Stomach (tissue), 8 donors: ENCODE measurements at regions not wholly inside any gene's neighbourhood (a gene's known extent, or its start where the extent isn't known, plus 50 kb on each side); places are given as distances from the start of the nearest gene placed in this dataset.

ENCODE experiments used
- DNase-seq, 2 donors: peaks; one replicate each; pipeline versions ENCODE4 v3.0.0 to v3.0.0-alpha.2; 2013 to 2019
- H3K27ac ChIP-seq, 5 donors: fragments of 200-600 bp in 4 of 5; sonication (generic) in 4 of 5; one replicate each; pipeline ENCODE4 v1.5.1; 2013 to 2019; ENCODE audit warnings: mild to moderate bottlenecking in 1 of 5, moderate library complexity in 1 of 5
- H3K27me3 ChIP-seq, 3 donors: fragments of 200-600 bp; sonication (generic); one replicate each; pipeline ENCODE4 v1.5.1; 2017 to 2019; ENCODE audit warnings: mixed run types in 1 of 3
- H3K36me3 ChIP-seq, 4 donors: fragments of 200-600 bp; sonication (generic); 1 replicate in 3 of 4; 2 replicates in 1 of 4; pipeline ENCODE4 v1.5.1; 2016 to 2019
- H3K4me1 ChIP-seq, 4 donors: fragments of 200-600 bp; sonication (generic); one replicate each; pipeline ENCODE4 v1.5.1; 2016 to 2019
- H3K4me3 ChIP-seq, 4 donors: fragments of 200-600 bp; sonication (generic) in 3 of 4; one replicate each; pipeline ENCODE4 v1.5.1; 2016 to 2019; ENCODE audit warnings: mild to moderate bottlenecking in 1 of 4
- H3K9me3 ChIP-seq, 4 donors: fragments of 200-600 bp; sonication (generic); one replicate each; pipeline ENCODE4 v1.5.1; 2016 to 2019
- EP300 ChIP-seq: sonication (generic); formaldehyde crosslinking; IDR thresholded peaks from one replicate; pipeline ENCODE4 v1.6.1; 2017; ENCODE audit warnings: antibody characterized with exemption
- POLR2A ChIP-seq, 4 donors: fragments of 450-650 bp; IDR thresholded peaks; one replicate each; pipeline ENCODE4 v1.6.1; 2016; ENCODE audit warnings: antibody characterized with exemption in 4 of 4, control low read depth in 2 of 4, mild to moderate bottlenecking in 1 of 4, moderate library complexity in 1 of 4
- POLR2AphosphoS5 ChIP-seq, 3 donors: sonication (generic); formaldehyde crosslinking; IDR thresholded peaks; one replicate each; pipeline ENCODE4 v1.6.1; 2016; ENCODE audit warnings: antibody characterized with exemption in 3 of 3
- WGBS, 5 donors: extraction: QIAGEN DNeasy Blood & Tissue Kit in 3 of 5; methylation state at CpG; one replicate each; pipeline versions ENCODE4 v1.1.5 to v1.1.7; 2013 to 2018; 5-methylcytosine and 5-hydroxymethylcytosine counted together
- intact Hi-C: fragments of 100-400 bp; cut with DNase I; formaldehyde crosslinking; loops from one replicate; pipeline ENCODE4 v1.15.1; 2023; ENCODE audit warnings: low total_unique reads
- TF ChIP-seq, protein P1 (sequence below), 7 experiments: fragments of 450-650 bp in 4 of 7; fragments of 200-600 bp in 3 of 7; sonication (generic) in 3 of 7; IDR thresholded peaks; one replicate each; pipeline ENCODE4 v1.5.1; 2016 to 2019; ENCODE audit warnings: antibody characterized with exemption in 7 of 7, control low read depth in 2 of 7, mild to moderate bottlenecking in 1 of 7
- donor health status: healthy with polysubstance abuse.
- donor health status: Bipolar disorder and iron deficiency.
- donor health status: healthy.

- Histone ChIP-seq H3K27ac (no peak overlapping the region), H3K4me3 (no peak overlapping the region), H3K27me3 (no peaks in the 10 kb centered on the region), H3K4me1 (peaks cover 0 to 5% (median 0%) of the 10 kb centered on the region in 4 donors), H3K9me3 (no peaks in the 10 kb centered on the region), H3K36me3 (no peaks in the 10 kb centered on the region)
- DNase-seq: no peak
- TF ChIP-seq, protein P1, sequence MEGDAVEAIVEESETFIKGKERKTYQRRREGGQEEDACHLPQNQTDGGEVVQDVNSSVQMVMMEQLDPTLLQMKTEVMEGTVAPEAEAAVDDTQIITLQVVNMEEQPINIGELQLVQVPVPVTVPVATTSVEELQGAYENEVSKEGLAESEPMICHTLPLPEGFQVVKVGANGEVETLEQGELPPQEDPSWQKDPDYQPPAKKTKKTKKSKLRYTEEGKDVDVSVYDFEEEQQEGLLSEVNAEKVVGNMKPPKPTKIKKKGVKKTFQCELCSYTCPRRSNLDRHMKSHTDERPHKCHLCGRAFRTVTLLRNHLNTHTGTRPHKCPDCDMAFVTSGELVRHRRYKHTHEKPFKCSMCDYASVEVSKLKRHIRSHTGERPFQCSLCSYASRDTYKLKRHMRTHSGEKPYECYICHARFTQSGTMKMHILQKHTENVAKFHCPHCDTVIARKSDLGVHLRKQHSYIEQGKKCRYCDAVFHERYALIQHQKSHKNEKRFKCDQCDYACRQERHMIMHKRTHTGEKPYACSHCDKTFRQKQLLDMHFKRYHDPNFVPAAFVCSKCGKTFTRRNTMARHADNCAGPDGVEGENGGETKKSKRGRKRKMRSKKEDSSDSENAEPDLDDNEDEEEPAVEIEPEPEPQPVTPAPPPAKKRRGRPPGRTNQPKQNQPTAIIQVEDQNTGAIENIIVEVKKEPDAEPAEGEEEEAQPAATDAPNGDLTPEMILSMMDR (IDR thresholded peaks at IDR 0.05): no peak
- TF ChIP-seq POLR2AphosphoS5 (IDR thresholded peaks at IDR 0.05) (no peak), POLR2A (IDR thresholded peaks at IDR 0.05) (no peak), EP300 (no peak)
- intact Hi-C loops: no loop called here
- 69 to 82% (median 77%) methylated on average over 5 of the region's 5 CpGs for WGBS, 5 donors
These were observed 281.7 kb downstream of the HRH4 start for GRCh38 chr18:24741965-24742724.

DNA sequence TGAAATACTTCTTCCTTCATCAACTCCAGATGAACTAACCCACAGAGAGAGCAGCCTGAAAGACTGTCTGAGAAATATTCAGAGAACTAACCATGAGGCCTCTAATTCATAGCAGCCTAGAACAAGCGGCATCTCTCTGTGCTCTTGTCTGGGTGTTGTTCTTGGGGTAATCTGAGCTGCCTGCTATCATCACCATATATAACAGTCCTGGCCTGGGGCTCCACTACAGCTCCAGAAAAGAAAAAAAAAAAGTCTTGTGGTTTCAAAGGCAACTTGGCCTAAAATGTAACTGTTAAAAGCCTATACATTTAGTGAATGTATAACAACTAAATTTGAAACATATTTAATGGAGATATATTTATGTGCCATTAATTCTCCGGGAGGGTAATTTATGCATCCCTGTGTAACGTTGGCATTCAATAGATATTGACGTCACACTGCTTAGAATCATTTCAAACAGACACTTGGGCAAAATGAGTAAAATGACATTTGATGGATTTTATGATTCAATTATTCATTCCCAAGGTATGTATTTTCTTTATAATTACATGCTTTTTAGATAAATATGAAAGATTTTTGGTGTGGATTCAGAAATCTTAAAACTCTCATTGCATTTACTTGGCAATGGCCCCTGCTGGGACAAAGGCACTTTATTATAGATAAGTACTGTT, 294.3 kb downstream of the HRH4 start:
- no peaks in the 10 kb centered on the region for H3K36me3 ChIP-seq
- intact Hi-C loops: no loop called here
- WGBS, 5 donors: 84 to 95% (median 88%) methylated on average over 4 of the region's 4 CpGs

DNA sequence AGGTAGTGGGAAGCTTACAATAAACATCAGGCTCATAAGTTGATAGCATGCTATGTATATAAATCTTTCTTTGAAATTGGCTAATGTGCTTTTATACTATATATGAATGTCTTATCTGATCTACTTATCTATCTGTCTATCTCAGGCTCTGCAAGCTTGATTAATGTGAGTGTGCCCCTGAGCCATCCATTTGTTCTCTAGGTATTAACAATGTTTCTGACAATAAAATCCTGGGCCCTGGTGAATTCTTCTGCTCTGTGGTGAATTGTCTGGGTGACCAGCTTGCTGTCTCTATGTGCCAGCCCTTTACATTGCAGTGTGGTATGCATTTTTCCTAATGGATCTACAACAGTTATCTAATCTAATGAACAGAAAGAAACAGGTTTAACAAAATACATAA, 295.9 kb downstream of the HRH4 start:
- no peaks in the 10 kb centered on the region for H3K36me3 ChIP-seq
- no peak for DNase-seq
- no peaks in the 10 kb centered on the region for H3K9me3 ChIP-seq
- H3K27me3 ChIP-seq: no peaks in the 10 kb centered on the region
- TF ChIP-seq POLR2AphosphoS5 (IDR thresholded peaks at IDR 0.05) (no peak), POLR2A (IDR thresholded peaks at IDR 0.05) (no peak), EP300 (no peak)
- TF ChIP-seq, protein P1 (IDR thresholded peaks at IDR 0.05): no peak
- H3K27ac ChIP-seq: no peak overlapping the region
- no peaks in the 10 kb centered on the region for H3K4me1 ChIP-seq
- intact Hi-C loops: no loop called here
- H3K4me3 ChIP-seq: no peak overlapping the region

More for the DNA sequence above, 294.3 kb downstream of the HRH4 start:
- no peak for DNase-seq
- TF ChIP-seq EP300 (no peak), POLR2AphosphoS5 (IDR thresholded peaks at IDR 0.05) (no peak), POLR2A (IDR thresholded peaks at IDR 0.05) (no peak)
- TF ChIP-seq, protein P1 (IDR thresholded peaks at IDR 0.05): no peak
- Histone ChIP-seq H3K4me1 (no peaks in the 10 kb centered on the region), H3K9me3 (no peaks in the 10 kb centered on the region), H3K27me3 (no peaks in the 10 kb centered on the region), H3K27ac (no peak overlapping the region), H3K4me3 (no peak overlapping the region)

DNA sequence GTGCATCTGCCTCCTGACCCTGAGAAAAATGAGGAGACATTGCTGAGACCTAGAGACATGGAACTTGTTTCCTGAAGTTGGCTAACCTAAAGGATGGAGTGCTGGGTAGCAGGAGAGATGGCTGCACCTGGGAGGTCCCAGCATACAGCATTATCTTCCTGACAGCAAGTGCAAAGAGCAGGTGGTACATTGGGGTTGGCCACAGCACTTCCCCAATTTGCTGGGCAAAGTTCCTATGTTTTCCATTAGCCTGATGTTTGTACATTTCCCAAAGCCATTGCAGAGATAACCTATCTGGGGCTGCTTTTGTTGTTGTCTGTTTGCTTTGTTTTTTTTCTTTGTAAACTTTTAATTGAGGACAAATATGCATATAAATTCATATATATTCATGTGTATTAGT, 296.7 kb downstream of the HRH4 start:
- TF ChIP-seq, protein P1 (IDR thresholded peaks at IDR 0.05): no peak
- no peak for TF ChIP-seq POLR2A (IDR thresholded peaks at IDR 0.05)
- no peak for TF ChIP-seq EP300
- no peak for TF ChIP-seq POLR2AphosphoS5 (IDR thresholded peaks at IDR 0.05)
- H3K9me3 ChIP-seq: no peaks in the 10 kb centered on the region
- no peaks in the 10 kb centered on the region for H3K4me1 ChIP-seq
- no peak overlapping the region for H3K4me3 ChIP-seq
- H3K27me3 ChIP-seq: no peaks in the 10 kb centered on the region
- H3K36me3 ChIP-seq: no peaks in the 10 kb centered on the region
- no peak for DNase-seq
- intact Hi-C loops: no loop called here
- no peak overlapping the region for H3K27ac ChIP-seq
